HCT116 (cell line): ENCODE measurements at regions not wholly inside any gene's neighbourhood (a gene's known extent, or its start where the extent isn't known, plus 50 kb on each side); places are given as distances from the start of the nearest gene placed in this dataset.

ENCODE experiments used
- ATF3 ChIP-seq: IDR thresholded peaks from 2 replicates; pipeline ENCODE4 v1.6.1; 2012
- EZH2 ChIP-seq: fragments of 200-600 bp; sonication (generic); IDR thresholded peaks from 2 replicates; pipeline ENCODE4 v1.6.1; 2017; ENCODE audit warnings: antibody characterized with exemption, mixed run types
- POLR2A ChIP-seq: IDR thresholded peaks from 2 replicates; pipeline ENCODE4 v1.7.0; 2011; ENCODE audit warnings: borderline replicate concordance; ENCODE audit not compliant: insufficient read depth, insufficient read length; ENCODE audit errors: extremely low read depth
- POLR2AphosphoS5 ChIP-seq: IDR thresholded peaks from 2 replicates; pipeline ENCODE4 v1.6.1; 2011; ENCODE audit warnings: mild to moderate bottlenecking, low read depth, low read length, moderate library complexity
- RAD21 ChIP-seq: IDR thresholded peaks from 2 replicates; pipeline ENCODE4 v1.6.1; 2012; ENCODE audit warnings: low read depth, mild to moderate bottlenecking
- ZNF274 ChIP-seq: fragments of 200-500 bp; sonication (Bioruptor generic); IDR thresholded peaks from 2 replicates; pipeline ENCODE4 v1.6.1; 2014; ENCODE audit warnings: mild to moderate bottlenecking, low read depth, low read length, inconsistent platforms
- TF ChIP-seq, protein P1 (sequence below), 3 experiments: fragments of 200-600 bp in 1 of 3; sonication (generic) in 1 of 3; IDR thresholded peaks in 2 of 3; conservative IDR thresholded peaks in 1 of 3; 2 replicates each; pipeline ENCODE4 v1.5.1; 2012 to 2017; ENCODE audit warnings: low read depth in 2 of 3, low read length in 2 of 3, antibody characterized with exemption in 1 of 3, borderline replicate concordance in 1 of 3, control low read depth in 1 of 3, mild to moderate bottlenecking in 1 of 3, mixed read lengths in 1 of 3, mixed run types in 1 of 3, moderate library complexity in 1 of 3; ENCODE audit not compliant: insufficient read depth in 1 of 3

- no peak for TF ChIP-seq POLR2A
- TF ChIP-seq, protein P1, sequence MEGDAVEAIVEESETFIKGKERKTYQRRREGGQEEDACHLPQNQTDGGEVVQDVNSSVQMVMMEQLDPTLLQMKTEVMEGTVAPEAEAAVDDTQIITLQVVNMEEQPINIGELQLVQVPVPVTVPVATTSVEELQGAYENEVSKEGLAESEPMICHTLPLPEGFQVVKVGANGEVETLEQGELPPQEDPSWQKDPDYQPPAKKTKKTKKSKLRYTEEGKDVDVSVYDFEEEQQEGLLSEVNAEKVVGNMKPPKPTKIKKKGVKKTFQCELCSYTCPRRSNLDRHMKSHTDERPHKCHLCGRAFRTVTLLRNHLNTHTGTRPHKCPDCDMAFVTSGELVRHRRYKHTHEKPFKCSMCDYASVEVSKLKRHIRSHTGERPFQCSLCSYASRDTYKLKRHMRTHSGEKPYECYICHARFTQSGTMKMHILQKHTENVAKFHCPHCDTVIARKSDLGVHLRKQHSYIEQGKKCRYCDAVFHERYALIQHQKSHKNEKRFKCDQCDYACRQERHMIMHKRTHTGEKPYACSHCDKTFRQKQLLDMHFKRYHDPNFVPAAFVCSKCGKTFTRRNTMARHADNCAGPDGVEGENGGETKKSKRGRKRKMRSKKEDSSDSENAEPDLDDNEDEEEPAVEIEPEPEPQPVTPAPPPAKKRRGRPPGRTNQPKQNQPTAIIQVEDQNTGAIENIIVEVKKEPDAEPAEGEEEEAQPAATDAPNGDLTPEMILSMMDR (IDR thresholded peaks at IDR 0.05 in 2 of 3, conservative IDR thresholded peaks at IDR 0.05 in 1 of 3; ENCODE audit: borderline replicate concordance in 1 of 3, insufficient read depth in 1 of 3, low read depth in 2 of 3, low read length in 2 of 3) = no peak
- TF ChIP-seq RAD21 = no peak
- no peak for TF ChIP-seq EZH2
- TF ChIP-seq POLR2AphosphoS5 = no peak
- TF ChIP-seq ATF3 = no peak
- no peak for TF ChIP-seq ZNF274
Observed at GRCh38 chr12:92062539-92063493, 82.8 kb downstream of the BTG1 start.
